ES-I3 (cell line): ENCODE measurements at regions not wholly inside any gene's neighbourhood (a gene's known extent, or its start where the extent isn't known, plus 50 kb on each side); places are given as distances from the start of the nearest gene placed in this dataset.

ENCODE experiments used
- H3K36me3 ChIP-seq: 2 replicates; pipeline ENCODE4 v1.6.1; 2013; ENCODE audit warnings: mild to moderate bottlenecking, low read length, control low read depth, moderate library complexity; ENCODE audit not compliant: insufficient read depth
- H3K4me1 ChIP-seq: 2 replicates; pipeline ENCODE4 v1.6.1; 2013; ENCODE audit warnings: mild to moderate bottlenecking, control low read depth, low read length; ENCODE audit not compliant: insufficient read depth
- H3K9ac ChIP-seq: 2 replicates; pipeline ENCODE4 v1.6.1; 2013; ENCODE audit warnings: low read depth, mild to moderate bottlenecking, low read length, moderate library complexity
- H3K9me3 ChIP-seq: 2 replicates; pipeline ENCODE4 v1.6.1; 2013; ENCODE audit warnings: mild to moderate bottlenecking, low read length, moderate library complexity; ENCODE audit not compliant: control insufficient read depth, insufficient read depth

GRCh38 chr13:80668452-80668851 is 327.5 kb upstream of the SPRY2 start:
- Histone ChIP-seq H3K9ac (no peak overlapping the region), H3K9me3 (peaks cover 6% of the 10 kb centered on the region; the same call in 1 of the 2 replicates), H3K4me1 (no peaks in the 10 kb centered on the region), H3K36me3 (no peaks in the 10 kb centered on the region)

DNA sequence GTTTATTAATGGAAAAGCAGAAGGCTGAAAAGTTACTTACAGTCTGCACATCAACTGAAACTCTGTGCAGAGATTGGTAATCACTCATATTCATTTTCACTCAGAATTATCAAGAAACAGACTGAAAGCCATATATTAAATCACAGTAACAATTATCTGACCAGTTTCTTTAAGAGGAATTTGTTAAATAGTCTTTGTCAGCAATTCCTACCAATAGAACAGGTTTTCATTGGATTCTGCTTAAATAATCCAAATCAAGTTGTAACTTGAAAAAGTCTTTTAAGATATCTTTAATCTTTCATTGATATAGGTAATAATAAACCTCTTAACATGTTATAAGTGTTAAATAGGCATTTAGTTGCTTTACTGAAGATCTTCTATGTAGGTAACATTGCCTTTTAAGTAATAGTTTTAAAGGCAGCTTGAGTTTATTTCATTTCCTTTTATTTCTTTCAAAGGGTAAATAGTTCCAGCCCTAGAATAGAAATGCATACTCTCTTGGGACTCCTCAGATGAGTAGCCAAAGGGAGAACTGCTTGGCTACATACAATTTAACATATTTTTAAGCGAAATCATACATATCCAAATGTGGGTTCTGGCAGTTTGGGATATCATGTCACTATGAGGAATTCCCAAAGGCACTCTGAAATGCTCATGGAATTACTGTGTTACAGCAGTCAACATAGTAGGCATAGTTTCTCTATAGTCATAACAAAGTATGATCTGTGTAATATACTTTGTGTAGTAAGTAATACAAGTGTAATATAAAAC is 326.0 kb upstream of the SPRY2 start:
- Histone ChIP-seq H3K36me3 (no peaks in the 10 kb centered on the region), H3K4me1 (no peaks in the 10 kb centered on the region), H3K9me3 (no peaks in the 10 kb centered on the region), H3K9ac (no peak overlapping the region)

- Histone ChIP-seq H3K36me3 (no peaks in the 10 kb centered on the region), H3K9ac (no peak overlapping the region), H3K4me1 (no peaks in the 10 kb centered on the region), H3K9me3 (no peaks in the 10 kb centered on the region)
These were observed 324.9 kb upstream of the SPRY2 start for GRCh38 chr13:80665792-80666333.

DNA sequence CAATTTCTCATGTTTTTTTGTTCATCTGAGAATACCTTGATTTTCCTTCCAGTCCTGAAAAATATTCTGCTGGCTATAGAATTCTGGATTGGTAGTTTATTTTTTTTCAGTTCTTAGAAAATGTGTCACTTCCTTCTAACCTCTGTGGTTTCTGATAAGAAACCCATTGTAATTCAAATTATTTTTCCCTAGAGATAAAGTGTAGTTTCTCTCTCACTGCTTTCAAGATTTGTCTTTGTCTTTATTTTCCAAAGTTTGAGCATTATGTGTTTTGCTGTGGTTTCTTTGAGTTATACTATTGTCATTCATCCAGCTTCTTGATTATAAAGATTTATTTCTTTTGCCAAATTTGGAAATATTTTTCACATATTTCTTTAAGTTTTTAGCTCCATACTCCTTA is 324.0 kb upstream of the SPRY2 start:
- H3K9me3 ChIP-seq: no peaks in the 10 kb centered on the region
- H3K9ac ChIP-seq: no peak overlapping the region
- H3K36me3 ChIP-seq: no peaks in the 10 kb centered on the region
- no peaks in the 10 kb centered on the region for H3K4me1 ChIP-seq

DNA sequence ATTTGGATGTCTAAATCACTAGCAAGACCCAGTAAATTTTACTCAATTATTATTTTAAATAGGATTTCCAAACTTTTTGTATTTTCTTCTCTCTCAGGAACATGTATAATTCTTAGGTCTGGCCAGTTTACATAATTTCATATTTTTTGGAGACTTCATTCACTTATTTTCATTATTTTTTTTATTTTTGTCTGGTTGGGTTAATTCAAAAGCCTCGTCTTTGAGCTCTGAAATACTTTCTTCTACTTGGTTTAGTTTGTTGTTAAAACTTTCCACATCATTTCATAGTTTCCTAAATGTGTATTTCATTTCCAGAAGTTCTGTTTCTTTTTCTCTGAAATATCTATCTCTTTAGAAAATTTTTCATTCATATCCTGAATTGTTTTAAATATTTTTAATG is 322.9 kb upstream of the SPRY2 start:
- H3K9ac ChIP-seq: no peak overlapping the region
- no peaks in the 10 kb centered on the region for H3K36me3 ChIP-seq
- no peaks in the 10 kb centered on the region for H3K9me3 ChIP-seq
- no peaks in the 10 kb centered on the region for H3K4me1 ChIP-seq

GRCh38 chr13:80658705-80659104 is 317.8 kb upstream of the SPRY2 start:
- H3K4me1 ChIP-seq: no peaks in the 10 kb centered on the region
- no peaks in the 10 kb centered on the region for H3K36me3 ChIP-seq
- H3K9me3 ChIP-seq: no peaks in the 10 kb centered on the region
- H3K9ac ChIP-seq: no peak overlapping the region

GRCh38 chr13:80656512-80656904 is 315.6 kb upstream of the SPRY2 start:
- no peaks in the 10 kb centered on the region for H3K36me3 ChIP-seq
- H3K4me1 ChIP-seq: no peaks in the 10 kb centered on the region
- H3K9ac ChIP-seq: no peak overlapping the region
- no peaks in the 10 kb centered on the region for H3K9me3 ChIP-seq

DNA sequence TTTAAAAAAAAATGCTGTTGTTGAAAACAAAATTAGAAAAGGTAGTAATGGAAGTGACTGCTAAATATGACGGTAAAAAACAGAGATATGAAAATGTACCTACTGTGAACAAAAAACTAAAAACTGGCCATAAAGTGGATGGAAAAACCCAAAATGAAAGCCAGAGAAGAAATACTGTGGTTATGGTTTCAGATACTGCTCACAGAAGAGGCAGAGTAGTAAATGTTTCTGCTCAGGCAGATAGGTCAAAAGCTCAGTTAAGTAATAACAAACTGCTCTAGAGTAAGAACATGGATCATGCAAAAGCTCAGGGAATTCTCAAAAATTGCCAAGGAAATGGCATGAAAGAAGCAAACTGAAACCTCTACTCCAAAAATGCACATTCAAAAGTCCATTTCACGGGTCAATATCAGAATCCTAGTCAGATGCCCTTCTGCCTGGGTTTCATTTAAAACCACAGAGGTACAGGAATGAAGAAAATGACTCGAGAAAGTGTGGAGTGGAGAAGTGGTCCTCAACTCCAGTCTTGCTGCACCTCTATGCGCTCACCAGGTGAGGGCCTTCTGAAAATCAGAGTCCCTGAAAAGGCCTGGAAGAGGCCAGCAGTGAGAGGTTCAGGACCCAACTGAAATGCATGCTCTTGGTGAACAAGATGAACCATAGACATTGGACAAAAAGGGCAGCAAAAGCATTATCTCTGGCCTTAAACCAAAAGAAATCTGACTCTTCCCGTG is 315.0 kb upstream of the SPRY2 start:
- Histone ChIP-seq H3K9ac (no peak overlapping the region), H3K4me1 (no peaks in the 10 kb centered on the region), H3K9me3 (no peaks in the 10 kb centered on the region), H3K36me3 (no peaks in the 10 kb centered on the region)

DNA sequence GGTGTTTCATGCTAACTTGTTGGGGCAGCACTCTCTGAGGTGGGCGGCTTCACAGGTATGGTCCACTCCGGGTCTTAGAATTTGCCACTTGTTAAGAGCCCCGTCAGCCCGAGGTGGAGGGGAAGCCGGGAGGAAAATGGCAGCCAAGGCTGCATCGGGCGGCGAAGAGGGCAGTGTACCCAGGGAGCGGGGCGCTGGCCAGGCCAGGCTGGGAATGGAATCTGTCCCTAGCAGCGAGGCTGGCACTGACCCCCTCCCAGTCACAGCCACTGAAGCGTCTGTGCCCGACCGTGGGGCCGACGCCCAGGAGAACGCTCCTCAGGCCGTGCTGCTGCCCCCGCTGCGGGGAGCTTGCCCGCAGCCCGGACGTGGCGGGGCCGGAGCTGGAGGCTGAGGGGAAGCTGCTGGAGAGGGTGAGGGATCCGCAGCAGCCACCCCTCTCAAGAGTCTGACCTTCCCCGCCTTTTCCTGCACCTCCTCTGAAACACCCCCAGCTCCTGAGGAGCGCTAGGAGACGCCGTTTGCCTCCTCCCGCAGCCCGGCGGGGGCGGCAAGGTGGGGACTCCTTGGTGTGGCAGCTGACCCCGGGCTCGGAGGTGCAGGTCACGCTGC is 313.8 kb upstream of the SPRY2 start:
- Histone ChIP-seq H3K9me3 (no peaks in the 10 kb centered on the region), H3K9ac (no peak overlapping the region; the same call in 1 of the 2 replicates), H3K4me1 (no peaks in the 10 kb centered on the region), H3K36me3 (no peaks in the 10 kb centered on the region)

- Histone ChIP-seq H3K9ac (no peak overlapping the region), H3K4me1 (no peaks in the 10 kb centered on the region), H3K9me3 (no peaks in the 10 kb centered on the region), H3K36me3 (no peaks in the 10 kb centered on the region)
These were observed 308.3 kb upstream of the SPRY2 start for GRCh38 chr13:80649274-80649673.

- Histone ChIP-seq H3K9me3 (no peaks in the 10 kb centered on the region), H3K36me3 (no peaks in the 10 kb centered on the region), H3K9ac (no peak overlapping the region), H3K4me1 (no peaks in the 10 kb centered on the region)
These were observed 301.7 kb upstream of the SPRY2 start for GRCh38 chr13:80642641-80643040.

DNA sequence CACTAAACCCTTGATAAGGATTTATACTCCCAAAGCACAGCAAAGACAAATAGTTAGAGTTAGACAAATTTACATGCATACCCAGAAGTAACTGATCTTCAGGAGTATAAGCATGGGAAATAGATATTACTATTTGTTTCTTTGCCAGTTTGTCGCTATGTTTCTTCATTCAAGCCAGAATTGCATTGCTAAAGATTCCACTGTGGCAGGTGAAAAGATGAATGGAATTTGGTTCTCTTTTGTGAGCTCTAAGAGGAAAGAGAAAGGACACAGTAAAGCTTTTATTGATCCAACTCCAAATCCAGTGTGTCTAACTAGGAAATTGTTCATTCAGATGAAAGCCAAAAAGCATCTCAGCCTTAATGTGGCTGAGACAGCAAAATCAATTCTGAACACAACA is 292.3 kb upstream of the SPRY2 start:
- Histone ChIP-seq H3K4me1 (no peaks in the 10 kb centered on the region), H3K36me3 (no peaks in the 10 kb centered on the region), H3K9me3 (no peaks in the 10 kb centered on the region), H3K9ac (no peak overlapping the region)

- Histone ChIP-seq H3K4me1 (no peaks in the 10 kb centered on the region), H3K36me3 (no peaks in the 10 kb centered on the region), H3K9ac (no peak overlapping the region), H3K9me3 (no peaks in the 10 kb centered on the region)
These were observed 289.8 kb upstream of the SPRY2 start for GRCh38 chr13:80630685-80631121.

GRCh38 chr13:80618781-80619180 is 277.9 kb upstream of the SPRY2 start:
- H3K36me3 ChIP-seq: no peaks in the 10 kb centered on the region
- H3K9ac ChIP-seq: no peak overlapping the region
- no peaks in the 10 kb centered on the region for H3K9me3 ChIP-seq
- H3K4me1 ChIP-seq: no peaks in the 10 kb centered on the region
